HG03442 (cell line): ENCODE measurements at regions not wholly inside any gene's neighbourhood (a gene's known extent, or its start where the extent isn't known, plus 50 kb on each side); places are given as distances from the start of the nearest gene placed in this dataset.

Source experiments
- ATAC-seq: cut with Tn5 transposase; IDR thresholded peaks from one replicate; pipeline ENCODE4 v1.9.1; 2021; ENCODE audit warnings: mild to moderate bottlenecking, moderate library complexity; ENCODE audit not compliant: unreplicated experiment

DNA sequence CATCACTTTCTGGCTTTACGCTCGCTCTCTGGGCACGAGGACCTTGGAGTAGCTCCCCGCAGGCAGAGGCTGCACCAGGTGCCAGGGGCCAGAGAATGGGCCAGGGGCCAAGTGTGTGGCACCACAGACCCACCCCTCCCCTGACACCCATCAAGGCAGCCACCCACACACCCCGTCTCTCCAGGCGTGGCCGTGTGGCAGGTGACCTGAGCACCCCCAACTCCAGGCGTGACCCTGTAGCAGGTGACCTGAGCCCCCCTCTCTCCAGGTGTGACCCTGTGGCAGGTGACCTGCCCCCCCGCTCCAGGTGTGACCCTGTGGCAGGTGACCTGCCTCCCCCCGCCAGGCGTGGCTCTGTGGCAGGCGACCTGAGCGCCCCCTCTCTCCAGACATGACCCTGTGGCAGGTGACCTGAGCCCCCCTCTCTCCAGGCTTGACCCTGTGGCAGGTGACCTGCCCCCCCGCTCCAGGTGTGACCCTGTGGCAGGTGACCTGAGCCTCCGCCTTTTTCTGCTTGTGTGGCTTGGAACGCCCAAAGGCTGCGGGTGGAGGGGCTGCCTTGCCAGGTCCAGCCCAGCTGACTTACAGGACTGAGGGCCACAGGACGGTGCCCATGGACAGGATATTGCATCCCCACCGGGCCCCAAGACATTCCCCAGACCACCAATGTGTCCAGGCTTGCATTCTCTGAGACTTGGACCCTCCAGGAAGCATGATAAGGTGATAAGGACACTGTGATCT lies 667.2 kb downstream of the BRD1 start:
- no peak for ATAC-seq

DNA sequence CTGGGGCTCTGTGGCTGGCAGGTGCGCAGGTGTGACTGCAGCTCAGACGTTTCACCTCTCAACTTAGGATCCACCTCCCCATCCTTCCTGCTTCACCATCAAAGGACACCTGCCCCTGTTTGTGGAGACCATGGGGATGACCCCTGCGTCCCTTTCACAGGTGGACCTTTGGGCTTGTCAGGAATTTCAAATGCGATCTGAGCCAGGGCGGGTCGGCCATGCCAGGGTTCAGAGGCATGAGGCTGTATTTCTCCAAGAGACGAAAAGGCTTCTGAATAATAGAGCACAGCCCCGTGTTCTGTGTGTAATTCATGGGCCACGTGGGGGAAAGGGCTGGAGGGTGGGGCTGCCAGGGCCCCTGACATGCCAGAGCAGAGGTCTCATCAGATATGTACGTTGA lies 668.0 kb downstream of the BRD1 start:
- ATAC-seq: no peak

DNA sequence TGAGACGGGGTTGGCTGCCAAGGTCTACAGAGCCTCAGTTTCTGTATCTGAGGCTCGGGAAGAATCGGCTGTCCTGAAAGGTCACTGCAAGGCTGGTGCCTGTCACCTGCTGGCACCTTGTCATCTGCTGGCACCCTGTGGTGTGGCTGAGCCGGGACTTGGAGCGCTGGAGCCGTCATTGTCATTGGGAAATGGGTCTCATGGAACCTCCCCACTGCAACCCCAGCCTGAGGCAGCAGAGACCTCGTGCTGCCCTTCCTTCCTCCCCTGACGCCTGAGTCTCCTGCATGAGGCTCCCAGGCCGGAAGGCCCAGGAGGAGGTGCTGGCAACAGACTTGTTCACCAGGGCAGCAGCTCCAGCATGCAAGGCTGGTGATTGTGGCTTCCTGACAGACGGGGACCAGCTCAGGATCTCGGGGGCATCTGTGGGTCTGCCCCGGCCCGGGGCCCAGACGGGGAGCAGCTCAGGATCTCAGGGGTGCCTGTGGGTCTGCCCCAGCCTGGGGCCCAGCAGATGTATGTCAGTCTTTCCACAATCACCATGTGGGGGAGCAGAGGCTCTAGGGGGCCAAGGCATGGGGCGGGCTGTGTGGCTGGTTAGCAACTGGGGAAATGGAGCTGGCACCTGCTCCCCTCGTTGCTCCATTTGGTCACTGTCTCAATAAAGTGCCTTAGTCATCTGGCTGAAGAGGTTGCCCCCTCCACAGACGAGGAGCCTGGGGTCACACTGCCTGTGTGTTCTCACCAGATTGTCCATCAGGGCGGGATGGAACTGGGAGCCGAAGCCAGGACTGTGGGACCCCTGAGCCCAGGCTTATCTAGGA lies 668.7 kb downstream of the BRD1 start:
- ATAC-seq: no peak

DNA sequence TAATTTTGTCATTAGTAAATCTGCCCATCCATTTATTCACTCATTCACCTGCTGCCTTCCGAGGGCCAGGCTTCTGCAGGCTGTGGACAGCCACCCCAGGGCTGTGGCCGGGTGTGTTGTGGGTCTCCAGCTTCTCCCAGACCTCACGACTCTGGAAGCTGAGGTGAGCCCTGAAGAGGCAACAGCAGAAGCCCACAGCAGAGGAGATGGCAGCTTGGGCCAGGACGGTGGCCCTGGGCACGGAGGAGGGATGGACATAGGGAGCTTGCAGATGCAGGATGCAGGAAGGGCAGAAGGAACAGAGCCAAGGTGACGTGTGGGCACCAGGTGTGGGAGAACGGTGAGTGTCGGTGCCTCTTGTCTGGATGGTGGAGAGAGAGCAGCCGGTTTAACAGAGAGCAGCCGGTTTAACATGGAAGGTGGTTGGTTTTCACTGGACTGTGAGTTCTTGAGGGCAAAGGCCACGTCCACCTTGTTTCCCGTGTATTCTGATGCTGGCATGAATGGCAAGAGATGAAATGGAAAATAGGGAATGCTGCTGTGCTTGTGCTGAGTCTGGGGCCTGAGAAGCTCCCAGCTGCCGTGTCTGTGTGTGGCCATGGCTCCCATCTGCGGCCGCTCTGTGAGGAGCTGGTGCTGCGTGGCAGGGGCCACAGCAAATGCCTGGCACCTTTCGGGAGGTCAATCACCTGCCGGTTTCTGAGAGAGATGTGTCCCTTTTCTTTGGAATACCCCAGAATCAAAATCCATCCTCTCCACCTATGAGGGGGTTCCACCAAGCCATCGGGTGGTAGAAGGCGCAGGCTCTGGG lies 669.9 kb downstream of the BRD1 start:
- no peak for ATAC-seq

DNA sequence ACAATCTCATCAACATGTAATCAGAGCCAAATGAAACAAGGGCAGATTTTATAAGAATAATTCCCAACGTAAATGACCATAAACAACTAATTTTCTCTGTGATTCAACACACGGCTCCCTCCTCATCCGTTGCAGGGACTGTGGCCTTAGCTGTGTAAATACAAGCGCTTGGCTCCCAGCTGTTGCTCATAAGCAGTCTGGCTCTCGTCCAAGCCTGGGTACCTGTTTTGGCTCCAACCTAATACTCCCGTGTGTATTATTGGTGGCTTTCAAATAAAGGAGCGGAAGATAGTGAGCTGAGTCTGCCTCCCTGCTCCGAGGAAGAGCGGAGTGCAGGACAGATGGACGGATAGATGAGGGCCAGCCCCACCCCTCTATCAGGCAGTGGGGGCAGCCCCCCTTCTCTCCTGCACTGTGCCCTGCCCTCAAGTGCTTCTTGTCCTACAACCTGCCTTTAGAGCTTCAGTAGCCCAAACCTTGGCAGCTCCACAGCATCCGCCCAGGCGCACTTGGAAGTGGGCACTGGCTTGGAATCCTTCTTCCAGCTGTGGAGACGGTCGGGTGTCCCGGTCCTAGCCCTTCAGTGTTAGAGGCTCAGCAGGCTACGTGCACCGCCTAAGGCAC lies 670.9 kb downstream of the BRD1 start:
- no peak for ATAC-seq

DNA sequence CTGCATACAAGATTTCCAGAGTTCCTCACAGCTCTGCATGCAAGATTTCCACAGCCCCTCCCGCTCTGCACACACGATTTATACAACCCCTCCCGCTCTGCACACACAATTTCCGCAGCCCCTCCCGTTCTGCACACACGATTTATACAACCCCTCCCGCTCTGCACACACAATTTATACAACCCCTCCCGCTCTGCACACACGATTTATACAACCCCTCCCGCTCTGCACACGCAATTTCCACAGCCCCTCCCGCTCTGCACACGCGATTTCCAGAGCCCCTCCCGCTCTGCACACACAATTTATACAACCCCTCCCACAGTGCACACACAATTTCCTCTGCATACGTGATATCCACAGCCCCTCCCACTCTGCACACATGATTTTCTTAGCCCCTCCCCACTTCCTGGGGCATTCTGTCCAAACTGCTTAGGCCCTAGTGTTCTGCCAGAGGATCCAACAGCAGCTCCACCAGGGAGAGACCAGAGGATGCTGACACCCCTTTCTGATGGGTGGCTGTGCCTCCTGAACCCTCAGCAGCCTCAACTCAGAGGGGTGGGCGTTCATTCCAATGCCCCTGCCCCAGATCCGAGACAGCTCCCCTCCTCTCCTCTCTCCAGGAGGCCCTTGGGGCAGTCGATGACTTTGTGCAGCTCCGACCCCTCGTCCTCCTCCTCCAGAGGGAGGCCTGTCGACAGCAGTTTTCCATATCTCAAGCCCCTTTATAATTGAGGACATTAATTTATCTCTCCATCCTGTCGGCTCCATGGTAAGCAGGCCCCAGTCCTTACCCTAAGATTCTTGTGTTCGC lies 671.7 kb downstream of the BRD1 start:
- no peak for ATAC-seq

DNA sequence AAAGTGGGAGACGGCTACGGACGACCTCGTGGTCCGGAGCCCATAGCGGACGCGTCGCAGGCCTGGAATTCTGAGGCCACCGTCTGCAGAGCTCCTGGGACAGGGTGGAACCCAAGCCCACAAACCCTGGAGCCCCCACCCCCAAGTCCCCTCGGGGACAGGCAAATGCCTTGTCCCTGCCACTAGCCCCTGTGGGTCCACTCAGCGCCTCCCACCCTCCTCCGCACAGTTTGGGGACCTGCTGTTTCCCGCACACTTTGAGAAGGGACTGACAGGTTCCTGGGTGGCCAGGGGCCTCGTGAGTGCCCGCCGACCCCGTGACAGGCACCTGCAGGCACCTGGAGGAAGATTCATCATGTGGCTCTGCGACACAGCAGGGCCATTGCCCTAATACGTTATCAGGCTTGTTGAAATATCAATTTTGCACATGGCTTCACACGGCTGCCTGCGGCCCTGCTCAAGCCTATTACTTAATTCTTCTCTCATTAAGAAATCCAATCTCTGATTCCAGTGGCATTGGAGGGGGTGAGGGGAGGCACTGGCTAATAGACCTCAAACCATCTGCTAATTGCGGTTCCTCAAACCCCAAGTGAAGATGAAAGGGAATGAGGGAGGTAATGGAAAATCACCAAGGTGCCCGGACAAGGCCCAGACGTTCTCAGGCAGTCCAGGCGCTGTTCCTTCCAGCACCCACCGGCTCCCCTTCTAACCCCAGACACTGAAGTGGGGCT lies 672.5 kb downstream of the BRD1 start:
- no peak for ATAC-seq

DNA sequence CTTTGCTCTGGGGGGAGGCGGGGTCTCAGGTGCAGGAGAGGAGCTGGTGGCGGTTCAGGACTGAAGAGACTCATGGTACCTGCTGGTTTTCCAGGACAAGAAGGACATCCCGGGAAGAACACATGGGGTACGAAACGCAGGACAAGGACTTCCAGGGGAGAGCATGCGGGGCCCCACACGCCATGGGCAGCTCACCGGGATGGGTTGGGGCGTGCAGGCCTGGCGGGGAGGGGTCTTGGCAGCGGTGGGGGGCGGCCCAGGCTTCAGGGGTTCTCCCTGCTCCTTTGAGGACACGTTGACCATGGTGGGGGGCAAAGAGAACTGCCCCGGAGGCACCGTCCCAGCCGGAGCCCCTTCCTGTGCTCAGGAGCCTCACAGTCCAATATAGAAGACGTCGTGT lies 673.2 kb downstream of the BRD1 start:
- no peak for ATAC-seq

DNA sequence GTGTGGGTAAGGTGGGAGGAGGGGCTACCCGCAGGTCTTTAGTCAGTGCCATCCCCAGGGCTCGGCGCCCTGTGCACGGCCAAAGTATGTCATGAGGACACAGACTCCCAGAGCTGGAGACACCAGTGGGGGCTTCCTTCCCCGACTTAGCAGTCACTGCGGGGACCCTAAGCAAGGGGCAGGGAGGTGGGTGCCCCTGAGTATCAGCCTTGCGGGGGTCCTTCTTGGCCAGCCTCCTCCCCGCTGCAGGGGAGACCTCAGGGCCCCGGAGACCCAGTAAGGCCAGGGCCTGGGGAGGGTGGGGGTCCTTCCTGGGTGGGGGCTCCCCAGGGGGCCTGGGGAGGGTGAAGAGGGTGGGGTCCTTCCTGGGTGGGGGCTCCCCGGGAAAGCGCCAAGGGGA lies 673.8 kb downstream of the BRD1 start:
- no peak for ATAC-seq

DNA sequence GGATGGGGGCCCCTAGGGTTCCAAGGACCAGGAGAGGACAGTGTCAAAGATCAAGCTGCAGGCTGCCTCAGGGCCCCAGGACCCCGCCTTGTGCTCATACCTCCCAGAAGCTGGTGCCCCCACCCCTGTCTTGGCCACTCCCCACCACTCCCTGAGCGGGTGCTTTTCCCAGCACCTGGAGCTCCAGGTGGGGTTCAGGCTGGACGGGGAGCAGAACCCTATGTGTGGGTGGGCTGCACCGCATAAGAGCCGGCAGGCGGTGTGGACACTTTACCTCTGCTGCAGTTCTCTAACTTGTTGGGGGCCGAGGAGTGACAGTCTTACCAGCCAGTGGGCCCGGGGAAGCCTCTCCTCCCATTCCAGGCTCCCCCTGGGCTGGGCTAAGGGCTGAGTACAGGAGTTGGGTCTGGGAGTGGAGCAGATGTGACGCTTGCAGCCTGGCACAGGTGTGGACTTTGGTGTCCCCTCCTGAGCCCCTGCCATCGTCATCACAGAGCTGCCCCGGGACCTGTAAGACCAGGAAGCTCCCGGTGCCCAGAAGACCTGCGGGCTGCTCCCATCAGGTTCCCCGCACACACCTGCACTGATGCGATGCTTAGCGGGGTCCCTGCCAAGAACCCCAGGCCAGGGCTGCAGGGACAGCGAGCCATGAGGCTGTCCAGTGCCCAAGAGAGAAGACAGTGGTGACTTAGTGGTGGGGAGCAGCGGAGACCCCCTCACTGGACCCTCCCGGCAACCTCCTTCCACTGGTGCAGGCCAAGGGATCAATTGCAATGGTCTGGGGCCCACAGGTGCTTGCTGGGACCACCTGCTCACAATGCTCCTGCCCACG lies 674.5 kb downstream of the BRD1 start:
- ATAC-seq: no peak

DNA sequence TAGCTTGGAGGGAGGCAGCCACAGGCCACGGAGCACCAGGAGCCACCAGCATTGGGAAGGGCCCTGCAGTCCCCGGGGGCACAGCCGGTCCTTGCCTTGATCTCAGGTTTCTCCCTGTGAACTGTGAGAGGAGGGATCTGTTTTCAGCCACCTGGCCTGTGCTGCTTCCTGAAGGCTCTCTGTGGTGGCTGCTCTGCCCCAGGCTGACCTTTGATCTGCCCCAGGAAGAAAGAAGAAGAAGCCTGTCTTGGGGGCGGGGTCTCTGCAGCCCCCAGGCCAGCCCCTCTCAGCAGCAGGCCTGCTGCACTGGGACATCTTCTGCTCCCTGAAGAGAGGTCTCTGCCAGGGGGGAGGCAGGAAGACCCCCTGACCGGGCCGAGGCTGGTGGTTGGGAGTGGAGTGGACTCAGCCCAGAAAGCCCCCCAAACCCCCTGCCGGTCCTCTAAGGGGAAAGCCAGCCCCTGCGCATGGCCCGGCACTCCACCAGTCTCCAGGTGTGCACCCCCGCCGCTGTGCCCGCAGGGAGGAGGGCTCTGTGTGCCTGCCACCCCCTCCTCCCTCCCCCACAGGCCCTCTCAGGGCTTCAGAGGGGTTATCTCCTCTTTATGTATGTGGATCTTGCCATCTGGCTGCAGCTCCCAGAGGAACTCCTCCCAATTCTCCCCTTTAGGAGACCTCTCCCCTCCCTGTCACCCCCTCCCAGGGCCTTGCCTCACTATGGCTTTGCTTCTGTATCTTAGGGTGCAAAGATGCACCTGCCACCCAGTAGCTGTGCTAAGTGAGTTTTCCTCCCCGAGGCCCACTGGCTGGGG lies 675.3 kb downstream of the BRD1 start:
- ATAC-seq: no peak

DNA sequence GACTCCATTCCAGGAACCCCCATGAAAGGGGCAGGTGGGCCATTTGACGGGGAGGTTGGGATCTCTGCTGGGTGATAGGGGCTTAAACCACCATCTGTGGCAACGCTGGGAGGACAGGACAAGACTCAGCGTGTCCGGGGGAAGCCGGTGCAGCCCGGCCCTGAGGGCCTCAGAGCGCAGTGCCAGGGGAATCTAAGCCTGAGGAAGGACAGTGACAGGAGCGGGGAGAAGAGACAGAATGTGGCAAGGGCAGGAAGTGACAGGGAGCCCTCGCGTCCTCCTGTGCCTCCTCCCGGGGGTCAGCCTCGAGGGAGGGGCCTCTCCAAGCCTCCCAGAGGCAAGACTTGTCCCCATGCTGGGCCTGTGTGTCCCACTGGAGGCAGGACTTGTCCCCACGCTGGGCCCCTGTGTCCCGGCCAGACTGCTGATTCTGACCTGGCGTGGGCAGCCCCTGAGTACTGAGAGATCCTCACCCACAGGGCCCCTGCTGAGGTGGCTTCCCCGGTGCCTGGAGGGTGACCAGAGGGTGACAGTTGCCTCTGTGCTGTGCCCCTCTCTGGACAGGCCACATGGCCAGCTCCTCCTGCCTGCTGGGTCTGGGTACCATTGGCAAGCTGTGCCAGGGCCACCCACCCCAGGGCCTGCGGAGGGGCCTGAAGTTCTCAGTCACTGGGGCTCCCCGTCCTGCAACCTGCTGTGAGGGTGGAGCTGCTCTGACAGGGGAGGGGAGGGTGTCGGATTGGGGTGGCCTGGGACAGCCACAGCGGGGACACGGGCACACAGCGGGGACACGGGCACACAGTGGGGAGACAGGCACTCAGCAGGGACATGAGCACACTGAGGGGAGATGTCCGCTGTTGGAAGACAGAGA lies 676.2 kb downstream of the BRD1 start:
- no peak for ATAC-seq

DNA sequence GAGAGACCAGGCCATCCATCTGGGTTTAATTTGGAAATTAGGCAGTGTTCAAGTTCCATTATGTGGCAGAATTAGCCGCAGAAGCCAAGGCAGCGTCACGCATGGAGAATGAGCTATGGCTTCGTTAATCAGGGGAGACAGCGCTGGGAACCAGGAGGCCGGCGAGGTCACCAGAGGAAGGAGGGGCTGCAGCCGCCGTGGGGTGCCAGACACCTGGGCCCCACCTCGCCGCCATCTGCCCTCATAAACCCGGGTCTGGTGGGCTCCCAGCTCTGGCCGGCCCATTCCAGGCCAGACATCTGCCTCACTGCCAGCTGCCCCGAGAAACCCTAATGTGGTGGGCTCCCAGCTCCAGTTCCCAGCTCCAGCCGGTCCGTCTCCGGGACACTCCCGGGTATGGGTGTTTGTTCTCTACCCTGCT lies 676.9 kb downstream of the BRD1 start:
- no peak for ATAC-seq

DNA sequence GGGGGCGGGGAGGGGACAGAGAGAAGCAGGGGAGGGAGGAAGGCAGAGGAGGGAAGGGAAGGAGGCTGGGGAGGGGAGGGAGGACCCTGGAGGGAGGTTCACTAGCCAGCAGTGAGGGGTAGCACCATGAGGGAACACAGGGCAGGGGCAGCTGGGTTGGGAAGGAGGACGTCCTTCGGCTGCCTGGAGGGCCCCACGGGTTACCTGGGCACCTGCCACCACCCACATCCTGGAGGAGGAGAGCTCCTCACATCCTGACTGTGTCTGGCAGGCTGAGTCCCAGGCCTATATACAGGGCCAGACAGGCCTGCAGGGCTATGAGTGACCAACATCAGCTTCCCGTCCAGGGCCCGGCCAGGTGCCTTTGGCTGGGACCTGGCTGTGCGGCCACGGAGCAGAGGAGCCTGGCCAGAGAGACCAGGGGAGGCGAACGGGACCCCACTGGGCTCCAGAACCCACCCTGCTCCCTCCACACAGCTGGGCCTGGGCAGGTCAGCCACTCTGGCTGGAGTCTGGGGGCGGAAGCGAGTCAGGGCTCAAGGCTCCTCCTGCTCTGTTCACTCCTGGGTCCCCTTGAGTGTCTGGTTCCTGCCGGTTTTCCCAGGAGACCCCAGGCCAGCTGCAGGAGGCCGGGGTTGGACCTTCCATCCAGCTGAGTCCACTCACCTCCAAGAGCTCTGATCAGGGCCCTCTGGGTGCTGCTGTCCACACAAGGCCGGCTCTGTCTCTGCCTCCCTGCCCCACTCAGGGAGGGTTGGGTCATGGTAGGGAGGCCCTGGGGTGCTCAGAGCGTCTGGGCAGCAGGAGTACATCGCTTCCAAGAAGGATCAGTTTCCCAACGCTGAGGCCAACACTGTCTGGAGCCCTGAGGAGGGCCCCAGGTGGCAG lies 677.7 kb downstream of the BRD1 start:
- no peak for ATAC-seq

DNA sequence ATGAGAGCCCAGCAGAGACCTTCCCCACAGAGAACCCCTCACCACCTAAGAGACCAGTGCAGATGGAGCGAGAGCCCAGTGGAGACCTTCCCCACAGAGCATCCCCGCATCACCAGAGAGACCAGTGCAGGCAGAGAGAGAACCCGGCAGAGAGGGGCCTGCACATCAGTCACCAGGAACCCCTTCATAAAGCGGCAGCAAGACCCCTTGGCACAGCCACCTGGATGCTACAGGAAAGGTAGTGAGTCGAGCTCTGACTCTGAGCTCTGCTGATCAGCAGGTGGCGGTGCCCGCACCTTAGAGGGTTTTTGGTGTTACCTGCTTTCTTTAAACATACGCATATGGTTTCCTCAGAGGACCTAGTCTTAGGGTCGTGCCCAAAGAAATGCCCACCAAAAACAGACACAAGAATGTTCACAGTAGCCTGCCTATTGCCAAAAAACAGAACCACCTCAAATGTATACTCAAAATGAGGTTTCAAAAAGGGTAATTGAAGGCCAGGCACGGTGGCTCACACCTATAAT lies 678.7 kb downstream of the BRD1 start:
- ATAC-seq: no peak
